PC-9 (cell line): ENCODE measurements at regions not wholly inside any gene's neighbourhood (a gene's known extent, or its start where the extent isn't known, plus 50 kb on each side); places are given as distances from the start of the nearest gene placed in this dataset.

Experiments used
- BruUV-seq: library from RNA; stranded (reverse); fragments of 400-500 nt; replicated peaks from 2 replicates; lab custom pipeline; 2021; lab: Mats Ljungman, UMichigan
- CTCF ChIA-PET: fragments of 300-600 bp; sonication (Branson Sonifier 250); formaldehyde crosslinking; loops from one replicate; lab custom pipeline; 2022; ENCODE audit warnings: antibody characterized with exemption; lab: Charles Lee
- POLR2A ChIA-PET: fragments of 300-600 bp; sonication (Branson Sonifier 250); formaldehyde crosslinking; loops from one replicate; lab custom pipeline; 2022; ENCODE audit warnings: antibody characterized with exemption; ENCODE audit not compliant: unreplicated experiment; lab: Charles Lee
- DNase-seq, 2 experiments: peaks; one replicate each; pipeline versions ENCODE4 v3.0.0 to v3.0.0-alpha.2; 2015 to 2022; ENCODE audit warnings: mixed read lengths in 1 of 2
- H2AFZ ChIP-seq: fragments of 200-600 bp; sonication (generic); 2 replicates; pipeline ENCODE4 v1.8.1; 2017; ENCODE audit warnings: antibody characterized with exemption
- H3F3A ChIP-seq: fragments of 200-600 bp; sonication (generic); 2 replicates; pipeline ENCODE4 v1.8.1; 2017; ENCODE audit warnings: antibody characterized with exemption, mild to moderate bottlenecking, low read depth; ENCODE audit not compliant: insufficient read depth
- H3K27ac ChIP-seq: fragments of 200-600 bp; sonication (generic); 2 replicates; pipeline ENCODE4 v1.6.1; 2016; ENCODE audit warnings: mixed run types
- H3K27me3 ChIP-seq: fragments of 200-600 bp; sonication (generic); 2 replicates; pipeline ENCODE4 v1.6.1; 2016; ENCODE audit warnings: low read depth, mixed run types; ENCODE audit not compliant: insufficient read depth
- H3K36me3 ChIP-seq: fragments of 200-600 bp; sonication (generic); 2 replicates; pipeline ENCODE4 v1.6.1; 2016; ENCODE audit warnings: low read depth, mixed run types
- H3K4me1 ChIP-seq: fragments of 200-600 bp; sonication (generic); replicated peaks from 2 replicates; pipeline ENCODE4 v1.6.1; 2016; ENCODE audit warnings: mixed run types; ENCODE audit not compliant: insufficient read depth
- H3K4me2 ChIP-seq: fragments of 200-600 bp; sonication (generic); 2 replicates; pipeline ENCODE4 v1.6.1; 2017; ENCODE audit warnings: mixed run types
- H3K4me3 ChIP-seq: fragments of 200-600 bp; sonication (generic); 2 replicates; pipeline ENCODE4 v1.6.1; 2016; ENCODE audit warnings: mixed run types
- H3K79me2 ChIP-seq: fragments of 200-600 bp; sonication (generic); 2 replicates; pipeline ENCODE4 v1.6.1; 2017; ENCODE audit warnings: low read depth, mixed run types
- H3K9me2 ChIP-seq: fragments of 200-600 bp; sonication (generic); 2 replicates; pipeline ENCODE4 v1.8.1; 2017; ENCODE audit warnings: mild to moderate bottlenecking; ENCODE audit not compliant: insufficient read depth
- H3K9me3 ChIP-seq: fragments of 200-600 bp; sonication (generic); 2 replicates; pipeline ENCODE4 v1.8.1; 2016; ENCODE audit warnings: low read depth; ENCODE audit not compliant: insufficient read depth
- H4K20me1 ChIP-seq: fragments of 200-600 bp; sonication (generic); 2 replicates; pipeline ENCODE4 v1.8.1; 2017; ENCODE audit not compliant: insufficient read depth
- CTCF ChIP-seq: fragments of 200-600 bp; sonication (generic); conservative IDR thresholded peaks from 2 replicates; pipeline ENCODE4 v1.6.1; 2017; ENCODE audit warnings: mixed run types, antibody characterized with exemption, mild to moderate bottlenecking, moderate library complexity
- EZH2 ChIP-seq: fragments of 200-600 bp; sonication (generic); IDR thresholded peaks from 2 replicates; pipeline ENCODE4 v1.8.0; 2017; ENCODE audit warnings: antibody characterized with exemption, low read depth
- intact Hi-C: fragments of 100-400 bp; cut with micrococcal nuclease; formaldehyde crosslinking; loops from one replicate; pipeline ENCODE4 v1.10.0; 2022; ENCODE audit not compliant: unreplicated experiment

GRCh38 chr15:81516012-81516411, 142.0 kb upstream of the TMC3 start:
- TF ChIP-seq CTCF, result no peak
- TF ChIP-seq EZH2, result no peak
- ChIA-PET CTCF (no interaction called here), POLR2A (no interaction called here)
- no peak for DNase-seq
- H3K4me3 ChIP-seq, result no peak overlapping the region
- no peaks in the 10 kb centered on the region for H3K9me2 ChIP-seq
- H3K79me2 ChIP-seq, result no peaks in the 10 kb centered on the region
- H3F3A ChIP-seq, result no peaks in the 10 kb centered on the region
- H3K27me3 ChIP-seq, result peaks cover 4% of the 10 kb centered on the region; the same call in 1 of the 2 replicates
- intact Hi-C loops, result no loop called here
- H3K4me1 ChIP-seq, result no peaks in the 10 kb centered on the region
- H3K9me3 ChIP-seq, result no peaks in the 10 kb centered on the region
- no peak overlapping the region for H3K4me2 ChIP-seq
- H3K36me3 ChIP-seq, result no peaks in the 10 kb centered on the region
- no peak overlapping the region for H3K27ac ChIP-seq
- BruUV-seq, result no TSS peak
- H4K20me1 ChIP-seq, result no peaks in the 10 kb centered on the region
- no peak overlapping the region for H2AFZ ChIP-seq

- POLR2A ChIA-PET, result no interaction called here
- H3F3A ChIP-seq, result no peaks in the 10 kb centered on the region
- BruUV-seq, result no TSS peak
- no peaks in the 10 kb centered on the region for H3K4me1 ChIP-seq
- H3K27me3 ChIP-seq, result no peaks in the 10 kb centered on the region
- no peak overlapping the region for H2AFZ ChIP-seq
- no peaks in the 10 kb centered on the region for H3K79me2 ChIP-seq
- CTCF ChIA-PET, result no interaction called here
- no peak overlapping the region for H3K27ac ChIP-seq
- TF ChIP-seq CTCF, result no peak
- TF ChIP-seq EZH2, result no peak
- H3K4me3 ChIP-seq, result no peak overlapping the region
- intact Hi-C loops, result no loop called here
- no peaks in the 10 kb centered on the region for H3K9me2 ChIP-seq
- H3K36me3 ChIP-seq, result no peaks in the 10 kb centered on the region
- no peak for DNase-seq
- H3K4me2 ChIP-seq, result no peak overlapping the region
- H4K20me1 ChIP-seq, result no peaks in the 10 kb centered on the region
- no peaks in the 10 kb centered on the region for H3K9me3 ChIP-seq
These were observed 140.7 kb upstream of the TMC3 start for GRCh38 chr15:81514725-81515124.

- CTCF ChIA-PET, result no interaction called here
- Histone ChIP-seq H3K9me3 (no peaks in the 10 kb centered on the region), H3K27me3 (0 out of 2 replicates have a peak, but pooled peaks cover 4% of the 10 kb centered on the region), H3K4me1 (no peaks in the 10 kb centered on the region), H2AFZ (no peak overlapping the region), H4K20me1 (no peaks in the 10 kb centered on the region), H3K27ac (no peak overlapping the region), H3F3A (no peaks in the 10 kb centered on the region), H3K9me2 (no peaks in the 10 kb centered on the region), H3K4me2 (no peak overlapping the region), H3K36me3 (no peaks in the 10 kb centered on the region), H3K4me3 (no peak overlapping the region), H3K79me2 (no peaks in the 10 kb centered on the region)
- intact Hi-C loops, result no loop called here
- TF ChIP-seq EZH2 (no peak), CTCF (no peak)
- POLR2A ChIA-PET, result no interaction called here
- no TSS peak for BruUV-seq
- DNase-seq, result no peak
These were observed 137.1 kb upstream of the TMC3 start for GRCh38 chr15:81511138-81511537.
